Mucosa of gallbladder (tissue), 1 donor: ENCODE measurements at regions not wholly inside any gene's neighbourhood (a gene's known extent, or its start where the extent isn't known, plus 50 kb on each side); places are given as distances from the start of the nearest gene placed in this dataset.
"Not testable (repeated sequence)": the region's sequence is repeated elsewhere in the genome, so short reads cannot be mapped to it uniquely, and the experiment has no call there.

Experiments
- DNase-seq: peaks from one replicate; pipeline ENCODE4 v3.0.0-alpha.2; 2020; ENCODE audit warnings: low spot score
- donor health status: DM: no; HTN: no; CAD: no.

DNA sequence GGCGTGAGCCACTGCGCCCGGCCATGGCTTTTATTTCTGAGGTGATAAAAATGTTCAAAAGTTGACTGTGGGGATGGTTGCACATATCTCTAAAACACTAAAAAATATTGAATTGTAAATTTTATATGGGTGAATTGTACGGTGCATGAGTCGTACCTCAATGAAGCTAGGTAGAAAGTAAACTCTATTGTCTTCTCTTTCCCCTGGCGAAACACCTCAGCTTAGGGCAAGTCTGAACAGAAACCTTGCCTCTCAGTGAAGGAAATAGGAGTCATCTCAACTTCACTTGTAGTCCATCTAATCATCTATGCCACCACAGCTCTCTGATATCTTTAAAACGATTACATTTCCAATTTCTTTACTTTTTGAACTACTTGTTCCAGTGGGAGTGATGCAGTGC lies 309.6 kb downstream of the SPATA31A1 start:
- not testable (repeated sequence) for DNase-seq

DNA sequence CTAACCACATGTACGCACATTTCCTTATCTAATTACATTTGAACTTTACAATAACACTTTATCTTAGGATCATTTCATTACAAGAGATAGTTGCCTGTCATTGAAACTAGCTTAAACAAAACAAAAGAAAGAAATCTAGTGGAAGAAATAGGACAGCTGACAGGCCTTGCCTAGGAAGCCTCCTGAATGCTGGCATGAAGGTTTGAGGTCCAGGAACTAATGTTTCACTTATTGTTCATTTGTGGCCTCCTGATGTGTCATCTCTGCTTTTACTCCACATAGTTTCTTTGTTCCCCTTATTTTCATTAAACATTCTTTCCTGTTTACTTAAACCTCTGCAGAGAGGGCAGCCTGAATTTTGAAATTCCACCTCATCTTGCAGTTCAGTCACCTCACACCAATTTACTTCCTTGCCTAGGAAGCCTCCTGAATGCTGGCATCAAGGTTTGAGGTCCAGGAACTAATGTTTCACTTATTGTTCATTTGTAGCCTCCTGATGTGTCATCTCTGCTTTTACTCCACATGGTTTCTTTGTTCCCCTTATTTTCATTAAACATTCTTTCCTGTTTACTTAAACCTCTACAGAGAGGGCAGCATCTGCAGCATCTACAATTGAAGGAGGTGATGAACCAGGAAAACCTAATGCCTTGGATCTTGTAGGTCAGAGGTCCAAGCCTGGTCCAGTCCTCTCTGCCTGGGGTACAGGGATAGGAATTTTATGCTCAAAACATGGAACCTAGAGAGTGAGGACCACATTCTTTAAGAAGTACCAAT lies 319.2 kb downstream of the SPATA31A1 start:
- not testable (repeated sequence) for DNase-seq

DNA sequence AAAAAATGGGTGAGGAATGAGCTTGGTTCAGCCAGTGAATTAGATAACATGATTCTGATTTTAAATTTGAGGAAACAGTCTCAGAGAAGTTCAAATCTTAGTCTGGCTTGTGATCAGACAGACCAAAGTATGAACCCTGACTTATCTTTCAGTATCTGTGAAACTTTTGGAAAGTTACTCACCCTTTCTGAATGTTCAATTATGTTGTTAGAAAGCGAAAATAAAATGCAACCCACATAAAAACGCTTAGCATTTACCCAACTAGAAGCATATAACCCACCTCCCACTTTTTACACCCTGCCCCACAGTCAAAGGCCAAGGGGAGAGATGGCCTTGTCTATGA lies 319.7 kb downstream of the SPATA31A1 start:
- DNase-seq: not testable (repeated sequence)

DNA sequence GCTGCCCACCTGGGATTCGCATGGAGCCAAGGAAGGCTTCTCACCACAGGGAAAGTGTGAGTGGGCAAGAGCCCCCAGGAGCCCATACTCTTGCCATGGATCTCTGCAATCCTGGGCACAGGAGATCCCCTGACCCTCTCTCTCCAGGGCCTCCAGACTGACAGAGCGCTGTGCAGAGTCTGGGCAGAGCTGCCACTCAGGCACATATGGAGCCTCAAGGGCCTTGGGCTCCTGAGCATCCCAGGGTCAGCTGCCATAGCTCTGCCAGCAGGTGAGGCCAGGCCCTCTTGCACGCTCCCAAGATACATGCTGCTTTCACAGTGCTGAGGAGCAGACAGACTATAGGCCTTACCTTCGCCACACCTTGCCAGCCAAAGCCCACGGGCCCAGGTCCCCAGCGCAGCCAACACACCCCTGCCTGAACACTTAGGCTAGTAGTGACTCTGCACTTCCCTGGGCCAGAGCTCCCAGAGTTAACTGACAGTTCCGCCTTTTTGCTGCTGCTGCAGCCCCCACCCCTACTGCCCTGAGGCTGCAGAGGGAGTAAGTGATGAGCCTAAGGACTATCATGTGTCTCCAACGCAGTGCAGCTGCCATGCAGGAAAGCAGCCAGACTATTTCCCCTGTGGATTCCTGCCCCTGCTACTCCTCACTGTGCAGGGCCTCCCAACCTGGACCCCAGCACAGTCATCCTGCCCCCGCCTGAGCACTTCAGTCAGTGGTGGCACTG lies 323.2 kb downstream of the SPATA31A1 start:
- DNase-seq: not testable (repeated sequence)

DNA sequence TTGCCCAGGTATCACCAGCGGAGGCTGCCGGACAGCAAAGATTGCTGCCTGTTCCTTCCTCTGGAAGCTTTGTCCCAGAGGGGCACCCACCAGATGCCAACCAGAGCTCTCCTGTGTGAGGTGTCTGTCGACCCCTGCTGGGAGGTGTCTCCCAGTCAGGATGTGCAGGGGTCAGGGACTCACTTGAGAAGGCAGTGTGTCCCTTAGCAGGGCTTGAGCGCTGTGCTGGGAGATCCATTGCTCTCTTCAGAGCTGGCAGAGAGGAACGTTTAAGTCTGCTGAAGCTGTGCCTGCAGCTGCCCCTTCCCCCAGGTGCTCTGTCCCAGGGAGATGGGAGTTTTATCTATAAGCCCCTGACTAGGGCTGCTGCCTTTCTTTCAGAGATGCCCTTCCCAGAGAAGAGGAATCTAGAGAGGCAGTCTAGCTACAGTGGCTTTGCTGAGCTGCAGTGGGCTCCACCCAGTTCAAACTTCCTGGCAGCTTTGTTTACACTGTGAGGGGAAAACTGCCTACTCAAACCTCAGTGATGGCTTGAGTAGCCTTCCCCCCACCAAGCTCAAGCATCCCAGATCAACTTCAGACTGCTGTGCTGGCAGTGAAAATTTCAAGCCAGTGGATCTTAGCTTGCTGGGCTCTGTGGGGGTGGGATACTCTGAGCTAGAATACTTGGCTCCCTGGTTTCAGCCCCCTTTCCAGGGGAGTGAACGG lies 325.4 kb downstream of the SPATA31A1 start:
- not testable (repeated sequence) for DNase-seq

DNA sequence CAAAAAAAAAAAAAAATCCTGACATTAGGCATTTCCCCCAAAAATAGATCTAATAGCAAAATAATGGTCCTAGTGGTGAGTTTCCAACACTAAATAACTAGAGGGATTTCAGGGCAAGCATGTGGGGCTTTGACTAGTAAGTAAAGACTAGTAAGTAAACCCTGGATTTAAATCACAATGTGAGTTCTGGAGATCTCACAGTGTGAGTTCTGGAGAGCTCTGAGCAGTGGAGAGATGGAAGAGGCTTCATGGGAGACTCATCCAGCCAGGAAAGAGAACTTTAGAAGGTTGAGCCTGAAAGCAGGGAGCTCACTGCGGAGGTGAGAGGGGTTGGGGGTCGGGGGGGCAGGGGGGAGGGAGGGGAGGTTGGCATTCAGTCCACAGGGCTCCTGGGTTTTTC lies 373.4 kb downstream of the SPATA31A1 start:
- DNase-seq: not testable (repeated sequence)

DNA sequence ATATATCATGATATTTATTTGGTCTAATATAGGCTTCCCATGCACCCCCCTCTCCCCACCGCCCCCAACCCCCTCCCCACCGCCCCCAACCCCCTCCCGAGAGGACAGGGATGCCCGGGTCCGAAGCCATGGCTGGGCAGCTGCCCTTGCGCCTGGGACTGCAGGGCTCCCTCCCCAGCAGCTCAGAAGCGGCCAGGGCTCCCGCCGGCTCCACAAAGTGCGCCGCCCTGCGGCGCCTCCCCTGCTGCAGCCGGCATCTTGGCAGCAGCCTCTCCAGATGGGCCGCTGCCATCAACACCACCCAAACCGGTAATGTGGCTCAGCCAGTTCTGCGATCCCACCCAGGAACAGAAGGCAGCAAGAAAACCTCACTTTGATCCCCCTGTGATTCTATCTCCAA lies 389.4 kb downstream of the SPATA31A1 start:
- not testable (repeated sequence) for DNase-seq

DNA sequence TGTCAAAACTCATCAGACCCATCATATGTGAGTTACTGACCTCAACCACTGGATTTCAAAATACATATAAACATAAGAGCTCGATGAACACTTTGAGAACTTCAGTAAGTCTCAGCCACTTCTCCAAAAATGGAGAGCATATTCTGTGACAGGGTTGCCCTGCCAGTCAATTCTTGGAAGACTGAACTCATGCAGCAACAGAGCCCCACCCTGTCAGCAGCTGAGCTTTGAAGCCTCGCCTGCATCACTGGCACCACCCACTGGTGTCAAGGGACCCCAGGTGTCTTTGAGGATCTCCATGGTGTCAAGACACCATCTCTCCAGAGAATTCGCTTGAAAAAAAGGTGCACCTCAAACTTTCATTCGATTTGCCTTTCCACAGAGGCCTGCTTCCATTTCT lies 420.1 kb downstream of the SPATA31A1 start:
- DNase-seq: not testable (repeated sequence)

DNA sequence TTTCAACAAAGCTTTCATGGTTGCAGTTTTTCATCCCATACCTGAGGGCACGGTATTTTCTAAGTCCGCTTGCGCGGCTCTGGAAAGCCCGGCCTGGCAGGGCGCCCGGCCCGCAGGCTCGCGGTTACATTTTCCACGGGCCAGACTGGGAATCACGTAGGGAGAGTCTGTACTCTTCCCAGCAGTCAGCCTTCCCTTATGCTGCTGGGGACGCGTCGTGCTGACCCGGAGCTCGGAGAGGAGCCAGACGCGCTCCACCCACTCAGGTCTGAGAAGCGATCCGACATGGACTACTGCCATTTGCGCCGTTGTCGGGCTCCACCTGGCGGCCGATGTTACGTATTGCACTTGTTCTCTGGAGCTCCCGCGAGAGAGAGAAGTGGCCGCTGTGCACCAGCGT lies 435.9 kb downstream of the SPATA31A1 start:
- DNase-seq: peak; percentile 20

DNA sequence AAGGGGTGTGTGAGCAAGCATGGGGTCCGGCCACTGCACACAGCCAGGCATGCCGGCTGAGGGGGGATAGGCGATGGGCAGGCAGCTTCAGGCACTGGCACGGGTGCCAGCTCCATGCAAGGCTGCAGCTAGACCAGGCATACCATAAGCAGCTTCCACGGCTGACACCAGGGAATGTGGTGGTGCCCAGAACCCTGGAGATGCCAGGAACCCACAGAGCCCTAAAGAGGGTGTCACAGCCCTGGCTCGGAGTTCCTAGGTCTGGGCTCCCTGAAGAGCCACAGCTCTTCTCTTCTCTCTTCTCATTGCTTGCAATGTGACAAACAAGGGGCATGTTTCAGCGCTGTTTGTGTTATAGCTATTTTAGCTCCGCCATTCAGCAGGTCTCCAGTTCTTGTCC lies 442.5 kb downstream of the SPATA31A1 start:
- DNase-seq: not testable (repeated sequence)

DNA sequence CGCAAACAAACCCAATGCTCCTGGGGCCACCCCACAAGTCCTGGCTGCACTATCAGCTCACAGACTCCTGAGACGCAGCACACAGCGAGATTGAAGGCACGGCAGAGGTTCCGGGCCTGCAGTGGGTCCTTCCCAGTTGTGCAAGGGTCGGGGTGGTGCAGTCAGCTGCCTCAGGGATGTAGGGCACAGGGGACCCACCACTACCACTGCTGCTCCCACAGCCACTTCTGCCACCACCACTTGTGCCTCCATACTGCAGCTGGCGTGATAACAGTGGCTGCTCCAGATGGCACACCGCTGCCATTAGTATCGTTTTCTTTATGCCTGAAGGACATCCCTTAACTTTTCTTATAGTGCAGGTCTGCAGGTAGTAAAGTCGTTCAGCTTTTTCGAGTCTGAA lies 443.8 kb downstream of the SPATA31A1 start:
- not testable (repeated sequence) for DNase-seq

DNA sequence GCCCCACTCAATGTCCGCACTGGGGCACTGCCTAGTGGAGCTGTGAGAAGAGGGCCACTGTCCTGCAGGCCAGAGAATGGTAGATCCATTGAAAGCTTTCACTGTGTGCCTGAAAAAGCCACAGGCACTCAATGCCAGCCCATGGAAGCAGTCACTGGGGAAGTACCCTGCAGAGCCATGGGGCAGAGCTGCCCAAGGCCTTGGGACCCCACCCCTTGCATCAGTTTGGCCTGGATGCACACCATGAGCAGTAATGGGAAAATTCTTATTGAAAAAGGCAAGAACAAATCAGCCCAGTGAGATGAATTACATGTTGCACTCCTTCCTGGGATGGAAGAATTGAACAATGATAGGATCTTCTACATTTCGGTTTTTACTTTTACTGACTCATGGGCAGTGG lies 447.1 kb downstream of the SPATA31A1 start:
- DNase-seq: not testable (repeated sequence)

DNA sequence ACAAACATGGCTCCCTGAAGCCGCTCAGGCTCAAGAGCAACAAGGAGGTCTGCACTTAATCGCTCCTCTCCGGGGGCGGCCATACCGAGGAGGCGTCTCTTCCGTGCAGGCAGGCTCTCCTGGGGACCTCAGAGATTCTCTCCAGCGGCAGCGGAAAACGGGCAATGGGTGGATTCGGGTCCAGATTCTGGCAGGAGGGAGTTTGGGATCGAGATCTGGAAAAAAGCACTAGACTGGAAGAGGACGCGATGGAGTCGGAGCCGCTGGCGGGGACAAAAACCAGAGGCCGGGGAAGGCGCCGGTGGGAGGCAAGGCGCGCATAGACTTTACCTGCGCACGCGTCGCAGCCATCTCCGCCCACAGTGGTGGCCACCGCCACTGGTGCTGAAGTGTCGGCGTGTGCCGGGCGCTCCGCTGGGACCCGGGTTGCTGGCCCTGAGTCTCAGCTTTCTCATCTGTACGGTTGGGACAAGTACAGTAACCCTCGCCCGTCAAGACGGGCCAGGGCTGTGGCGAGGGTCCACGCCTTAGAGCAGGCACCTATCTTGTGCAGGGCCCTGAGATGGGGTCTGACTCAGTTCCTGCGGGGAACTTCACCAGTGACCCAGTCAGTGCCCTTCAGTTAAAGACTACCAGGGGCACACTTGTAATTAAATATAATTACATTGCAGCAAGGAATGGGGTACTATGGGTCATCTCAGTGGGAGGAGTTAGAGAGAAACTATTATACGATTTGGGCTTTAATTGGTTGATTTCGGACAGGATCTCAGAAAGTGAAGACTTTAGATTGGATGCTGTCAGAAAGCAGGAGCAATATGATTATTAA lies 454.1 kb downstream of the SPATA31A1 start:
- peak; percentile 78 for DNase-seq

DNA sequence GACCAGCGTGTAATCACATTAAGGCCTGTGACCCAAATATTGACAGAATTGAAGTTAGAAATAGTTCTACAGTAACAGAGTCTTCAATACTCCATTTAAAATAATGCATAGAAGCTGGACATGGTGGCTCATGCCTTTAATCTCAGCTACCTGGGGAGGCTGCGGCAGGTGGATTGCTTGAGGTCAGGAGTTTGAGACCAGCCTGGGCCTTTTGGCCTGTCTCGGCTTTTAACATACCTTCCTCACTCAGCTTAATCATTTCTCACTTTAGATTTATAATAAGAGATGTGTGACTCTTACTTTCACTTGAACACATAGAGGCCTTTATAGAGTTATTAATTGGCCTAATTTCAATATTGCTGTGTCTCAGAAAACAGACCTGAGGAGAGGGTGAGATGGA lies 454.9 kb downstream of the SPATA31A1 start:
- DNase-seq: not testable (repeated sequence)

DNA sequence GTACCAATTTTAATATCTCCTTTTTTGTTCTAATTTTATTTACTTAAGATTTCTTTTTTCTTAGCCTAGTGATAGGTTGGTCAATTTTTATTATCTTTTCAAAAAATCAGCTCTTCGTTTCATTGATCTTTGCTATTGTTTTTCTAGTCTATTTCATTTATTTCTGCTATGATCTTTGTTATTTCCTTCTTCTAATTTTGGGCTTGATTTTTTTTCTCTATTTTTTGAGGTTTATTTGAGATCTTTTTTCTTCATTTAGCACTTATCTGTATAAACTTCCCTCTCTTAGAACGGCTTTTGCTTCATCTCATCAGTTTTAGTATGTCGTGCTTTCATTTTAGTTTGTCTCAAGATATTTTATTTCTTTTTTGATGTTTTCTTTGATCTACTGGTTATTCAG lies 456.1 kb downstream of the SPATA31A1 start:
- DNase-seq: not testable (repeated sequence)

DNA sequence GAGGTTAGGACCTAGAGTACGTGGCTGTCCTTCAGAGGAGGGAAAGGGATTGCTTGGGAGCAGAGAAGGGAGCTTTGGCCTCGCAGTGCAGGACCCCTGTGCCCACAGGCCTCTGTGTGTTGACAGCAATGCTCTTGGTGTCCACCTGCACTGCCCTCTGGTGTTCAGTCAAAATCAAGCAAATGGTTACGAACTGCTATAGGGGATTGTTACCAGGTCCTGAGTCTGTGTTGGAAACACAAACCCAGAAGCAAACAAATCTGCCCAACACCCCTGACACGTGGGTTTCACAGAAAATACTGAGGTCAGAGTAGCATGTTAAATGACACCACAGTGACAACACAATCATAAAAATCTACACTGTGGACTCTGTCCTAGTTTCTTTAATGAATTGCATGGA lies 473.0 kb downstream of the SPATA31A1 start:
- not testable (repeated sequence) for DNase-seq
